Psoas muscle (tissue), 7 donors: ENCODE measurements at regions not wholly inside any gene's neighbourhood (a gene's known extent, or its start where the extent isn't known, plus 50 kb on each side); places are given as distances from the start of the nearest gene placed in this dataset.

Experiments used
- ATAC-seq, 4 donors: fragments of 200-7000 bp; cut with Tn5 transposase; one replicate each; pipeline ENCODE4 v1.9.1; 2020; ENCODE audit warnings: moderate library complexity in 3 of 4, mild to moderate bottlenecking in 2 of 4
- DNase-seq, 2 donors: peaks; one replicate each; pipeline ENCODE4 v3.0.0-alpha.2; 2020
- H3K27ac ChIP-seq: fragments of 200-600 bp; one replicate; pipeline ENCODE4 v1.8.0; 2022
- H3K27me3 ChIP-seq, 3 donors: fragments of 200-600 bp in 1 of 3; one replicate each; pipeline versions ENCODE4 v1.6.1 to v1.8.0; 2013 to 2022; ENCODE audit warnings: low read length in 2 of 3, mild to moderate bottlenecking in 2 of 3, moderate library complexity in 1 of 3; ENCODE audit not compliant: insufficient read depth in 3 of 3
- H3K36me3 ChIP-seq, 2 donors: fragments of 200-600 bp in 1 of 2; one replicate each; pipeline versions ENCODE4 v1.6.1 to v1.8.0; 2013 to 2022; ENCODE audit warnings: low read depth in 1 of 2, mild to moderate bottlenecking in 1 of 2, moderate library complexity in 1 of 2; ENCODE audit not compliant: insufficient read depth in 1 of 2
- H3K4me1 ChIP-seq: fragments of 200-600 bp; one replicate; pipeline ENCODE4 v1.8.0; 2022
- H3K4me3 ChIP-seq: fragments of 200-600 bp; one replicate; pipeline ENCODE4 v1.8.0; 2022; ENCODE audit warnings: mild to moderate bottlenecking
- H3K9me3 ChIP-seq: fragments of 200-600 bp; one replicate; pipeline ENCODE4 v1.8.0; 2022
- CTCF ChIP-seq: fragments of 200-600 bp; IDR thresholded peaks from one replicate; pipeline ENCODE4 v1.8.0; 2022; ENCODE audit warnings: antibody characterized with exemption
- WGBS, 3 donors: extraction: QIAGEN DNeasy Blood & Tissue Kit; methylation state at CpG; one replicate each; pipeline versions ENCODE4 v1.1.6 to v1.1.7; 2013; 5-methylcytosine and 5-hydroxymethylcytosine counted together
- intact Hi-C, 2 donors: fragments of 100-400 bp; cut with DNase I; formaldehyde crosslinking; loops; one replicate each; pipeline versions ENCODE4 v1.11.0 to v1.14.2; 2022
- donor health status: healthy with polysubstance abuse.
- donor health status: DM: no; HTN: no; CAD: no; lungs with moderate emphysema.
- donor health status: Bipolar disorder and iron deficiency.
- donor health status: healthy.
- donor health status: DM: yes; HTN: yes; CAD: no.
- donor health status: DM: no; HTN: no; CAD: no.
- donor health status: DM: yes; HTN: yes; CAD: no.

- intact Hi-C loops = no loop called here
- no peak for ATAC-seq
- no peak for TF ChIP-seq CTCF
- Histone ChIP-seq H3K36me3 (no peaks in the 10 kb centered on the region), H3K4me1 (peaks cover 5% of the 10 kb centered on the region), H3K27me3 (no peaks in the 10 kb centered on the region), H3K9me3 (no peaks in the 10 kb centered on the region), H3K4me3 (no peak overlapping the region), H3K27ac (no peak overlapping the region)
- 69 to 79% (median 77%) methylated on average over 7 of the region's 7 CpGs for WGBS, 3 donors
- no peak for DNase-seq
Measured at GRCh38 chr6:113362301-113363047, 494.7 kb upstream of the MARCKS start.

- 79 to 85% (median 82%) methylated on average over 4 of the region's 4 CpGs for WGBS, 3 donors
- TF ChIP-seq CTCF = no peak
- DNase-seq (no peak), ATAC-seq (no peak)
- Histone ChIP-seq H3K9me3 (no peaks in the 10 kb centered on the region), H3K36me3 (no peaks in the 10 kb centered on the region), H3K4me3 (no peak overlapping the region), H3K4me1 (peaks cover 5% of the 10 kb centered on the region), H3K27me3 (no peaks in the 10 kb centered on the region), H3K27ac (no peak overlapping the region)
- intact Hi-C loops = no loop called here
Measured at GRCh38 chr6:113363048-113363798, 493.9 kb upstream of the MARCKS start.

GRCh38 chr6:113363866-113364265 is 493.3 kb upstream of the MARCKS start:
- intact Hi-C loops = no loop called here
- no peak for TF ChIP-seq CTCF
- no peaks in the 10 kb centered on the region for H3K9me3 ChIP-seq
- ATAC-seq (no peak), DNase-seq (no peak)
- peaks cover 5% of the 10 kb centered on the region for H3K4me1 ChIP-seq
- no peak overlapping the region for H3K4me3 ChIP-seq
- no peaks in the 10 kb centered on the region for H3K27me3 ChIP-seq
- no peaks in the 10 kb centered on the region for H3K36me3 ChIP-seq
- H3K27ac ChIP-seq = no peak overlapping the region

GRCh38 chr6:113364766-113365165 is 492.4 kb upstream of the MARCKS start:
- H3K27me3 ChIP-seq = no peaks in the 10 kb centered on the region
- peaks cover under 1% of the 10 kb centered on the region for H3K4me1 ChIP-seq
- no peak for TF ChIP-seq CTCF
- ATAC-seq (no peak), DNase-seq (no peak)
- intact Hi-C loops = no loop called here
- H3K4me3 ChIP-seq = no peak overlapping the region
- H3K27ac ChIP-seq = no peak overlapping the region
- WGBS, 3 donors = 83 to 91% (median 83%) methylated on average over 3 of the region's 3 CpGs
- no peaks in the 10 kb centered on the region for H3K9me3 ChIP-seq
- H3K36me3 ChIP-seq = no peaks in the 10 kb centered on the region
